Neural progenitor cell (in vitro differentiated cells): ENCODE measurements at regions not wholly inside any gene's neighbourhood (a gene's known extent, or its start where the extent isn't known, plus 50 kb on each side); places are given as distances from the start of the nearest gene placed in this dataset.

Experiments
- EZH2 ChIP-seq: fragments of 200-600 bp; sonication (generic); IDR thresholded peaks from 2 replicates; pipeline ENCODE4 v1.6.1; 2017; ENCODE audit warnings: antibody characterized with exemption, mild to moderate bottlenecking, moderate library complexity
- EZH2phosphoT487 ChIP-seq: fragments of 200-600 bp; sonication (generic); IDR thresholded peaks from 2 replicates; pipeline ENCODE4 v1.6.1; 2017; ENCODE audit warnings: antibody characterized with exemption
- TF ChIP-seq, protein P1 (sequence below): fragments of 200-600 bp; sonication (generic); IDR thresholded peaks from 2 replicates; pipeline ENCODE4 v1.5.1; 2017; ENCODE audit warnings: antibody characterized with exemption, mild to moderate bottlenecking

DNA sequence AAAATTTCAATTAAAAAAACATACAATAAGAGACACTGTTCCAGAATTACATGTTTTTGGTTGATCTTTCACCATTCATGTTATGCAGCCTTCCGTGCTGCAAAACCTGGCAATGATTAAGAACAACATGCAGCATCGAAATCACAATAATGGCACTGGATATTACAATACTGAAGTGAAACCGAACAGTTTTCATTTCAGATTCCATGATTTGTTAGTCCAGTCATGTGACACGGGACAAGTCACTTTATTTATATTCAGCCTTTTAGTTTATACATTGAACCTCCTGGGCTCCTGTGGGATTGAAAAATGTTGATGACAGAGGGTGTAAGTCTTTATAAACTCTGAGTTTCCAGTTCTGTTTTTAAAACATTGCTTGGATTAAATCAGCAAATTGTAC is 142.5 kb upstream of the TTC29 start:
- no peak for TF ChIP-seq EZH2
- TF ChIP-seq, protein P1, sequence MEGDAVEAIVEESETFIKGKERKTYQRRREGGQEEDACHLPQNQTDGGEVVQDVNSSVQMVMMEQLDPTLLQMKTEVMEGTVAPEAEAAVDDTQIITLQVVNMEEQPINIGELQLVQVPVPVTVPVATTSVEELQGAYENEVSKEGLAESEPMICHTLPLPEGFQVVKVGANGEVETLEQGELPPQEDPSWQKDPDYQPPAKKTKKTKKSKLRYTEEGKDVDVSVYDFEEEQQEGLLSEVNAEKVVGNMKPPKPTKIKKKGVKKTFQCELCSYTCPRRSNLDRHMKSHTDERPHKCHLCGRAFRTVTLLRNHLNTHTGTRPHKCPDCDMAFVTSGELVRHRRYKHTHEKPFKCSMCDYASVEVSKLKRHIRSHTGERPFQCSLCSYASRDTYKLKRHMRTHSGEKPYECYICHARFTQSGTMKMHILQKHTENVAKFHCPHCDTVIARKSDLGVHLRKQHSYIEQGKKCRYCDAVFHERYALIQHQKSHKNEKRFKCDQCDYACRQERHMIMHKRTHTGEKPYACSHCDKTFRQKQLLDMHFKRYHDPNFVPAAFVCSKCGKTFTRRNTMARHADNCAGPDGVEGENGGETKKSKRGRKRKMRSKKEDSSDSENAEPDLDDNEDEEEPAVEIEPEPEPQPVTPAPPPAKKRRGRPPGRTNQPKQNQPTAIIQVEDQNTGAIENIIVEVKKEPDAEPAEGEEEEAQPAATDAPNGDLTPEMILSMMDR: no peak
- no peak for TF ChIP-seq EZH2phosphoT487
